Upper lobe of right lung (tissue), 1 donor: ENCODE measurements at regions not wholly inside any gene's neighbourhood (a gene's known extent, or its start where the extent isn't known, plus 50 kb on each side); places are given as distances from the start of the nearest gene placed in this dataset.
"Not testable (repeated sequence)": the region's sequence is repeated elsewhere in the genome, so short reads cannot be mapped to it uniquely, and the experiment has no call there.

Experiments
- ATAC-seq: fragments of 200-7000 bp; cut with Tn5 transposase; one replicate; pipeline ENCODE4 v1.9.1; 2020; ENCODE audit warnings: mild to moderate bottlenecking, moderate library complexity
- DNase-seq: peaks from one replicate; pipeline ENCODE4 v3.0.0-alpha.2; 2020
- H3K27ac ChIP-seq: fragments of 200-600 bp; one replicate; pipeline ENCODE4 v1.8.0; 2022
- H3K27me3 ChIP-seq: fragments of 200-600 bp; one replicate; pipeline ENCODE4 v1.8.0; 2022; ENCODE audit warnings: mild to moderate bottlenecking
- H3K36me3 ChIP-seq: fragments of 200-600 bp; one replicate; pipeline ENCODE4 v1.8.0; 2022
- H3K4me1 ChIP-seq: fragments of 200-600 bp; one replicate; pipeline ENCODE4 v1.8.0; 2022
- H3K4me3 ChIP-seq: fragments of 200-600 bp; one replicate; pipeline ENCODE4 v1.8.0; 2022; ENCODE audit warnings: mild to moderate bottlenecking
- H3K9me3 ChIP-seq: fragments of 200-600 bp; one replicate; pipeline ENCODE4 v1.8.0; 2022
- CTCF ChIP-seq: fragments of 200-600 bp; IDR thresholded peaks from one replicate; pipeline ENCODE4 v1.8.0; 2022; ENCODE audit warnings: antibody characterized with exemption
- intact Hi-C: fragments of 100-400 bp; cut with DNase I; formaldehyde crosslinking; loops from one replicate; pipeline ENCODE4 v1.11.0; 2022
- donor health status: DM: no; HTN: yes; CAD: no; lungs with severe emphysema.

- Histone ChIP-seq H3K27ac (no peak overlapping the region), H3K9me3 (no peaks in the 10 kb centered on the region), H3K27me3 (no peaks in the 10 kb centered on the region), H3K4me3 (no peak overlapping the region), H3K36me3 (no peaks in the 10 kb centered on the region), H3K4me1 (no peaks in the 10 kb centered on the region)
- DNase-seq (no peak), ATAC-seq (no peak)
- intact Hi-C loops = no loop called here
- no peak for TF ChIP-seq CTCF
Observed at GRCh38 chr12:82593143-82593542, 93.6 kb upstream of the TMTC2 start.

GRCh38 chr12:82593901-82594396 is 92.8 kb upstream of the TMTC2 start:
- Histone ChIP-seq H3K27ac (no peak overlapping the region), H3K9me3 (no peaks in the 10 kb centered on the region), H3K27me3 (no peaks in the 10 kb centered on the region), H3K4me3 (no peak overlapping the region), H3K4me1 (no peaks in the 10 kb centered on the region), H3K36me3 (no peaks in the 10 kb centered on the region)
- intact Hi-C loops = no loop called here
- DNase-seq (no peak), ATAC-seq (no peak)
- no peak for TF ChIP-seq CTCF

- no peak for DNase-seq
- Histone ChIP-seq H3K27me3 (no peaks in the 10 kb centered on the region), H3K4me1 (no peaks in the 10 kb centered on the region), H3K27ac (no peak overlapping the region), H3K4me3 (no peak overlapping the region), H3K36me3 (no peaks in the 10 kb centered on the region), H3K9me3 (no peaks in the 10 kb centered on the region)
- ATAC-seq = no peak
- no peak for TF ChIP-seq CTCF
- intact Hi-C loops = no loop called here
Observed at GRCh38 chr12:82595941-82596340, 90.8 kb upstream of the TMTC2 start.

- Histone ChIP-seq H3K4me3 (no peak overlapping the region), H3K36me3 (no peaks in the 10 kb centered on the region), H3K4me1 (no peaks in the 10 kb centered on the region), H3K9me3 (no peaks in the 10 kb centered on the region), H3K27me3 (no peaks in the 10 kb centered on the region), H3K27ac (no peak overlapping the region)
- intact Hi-C loops = no loop called here
- TF ChIP-seq CTCF = no peak
- no peak for ATAC-seq
- DNase-seq = no peak
Observed at GRCh38 chr12:82596483-82596882, 90.2 kb upstream of the TMTC2 start.

GRCh38 chr12:82600379-82600778 is 86.3 kb upstream of the TMTC2 start:
- Histone ChIP-seq H3K4me1 (no peaks in the 10 kb centered on the region), H3K36me3 (no peaks in the 10 kb centered on the region), H3K4me3 (no peak overlapping the region), H3K9me3 (no peaks in the 10 kb centered on the region), H3K27me3 (no peaks in the 10 kb centered on the region), H3K27ac (no peak overlapping the region)
- TF ChIP-seq CTCF = no peak
- no peak for DNase-seq
- ATAC-seq = no peak
- intact Hi-C loops = no loop called here

- H3K36me3 ChIP-seq, H3K27ac ChIP-seq, H3K4me1 ChIP-seq, H3K4me3 ChIP-seq, intact Hi-C loops, ATAC-seq, DNase-seq, H3K9me3 ChIP-seq, H3K27me3 ChIP-seq: not testable (repeated sequence)
Observed at GRCh38 chr12:82603647-82604046, 83.1 kb upstream of the TMTC2 start.
